HCT116 (cell line): ENCODE measurements at regions not wholly inside any gene's neighbourhood (a gene's known extent, or its start where the extent isn't known, plus 50 kb on each side); places are given as distances from the start of the nearest gene placed in this dataset.

Experiments used
- ATF3 ChIP-seq: IDR thresholded peaks from 2 replicates; pipeline ENCODE4 v1.6.1; 2012
- CTCF ChIP-seq, 3 experiments: fragments of 200-600 bp in 1 of 3; sonication (generic) in 1 of 3; IDR thresholded peaks in 2 of 3; conservative IDR thresholded peaks in 1 of 3; 2 replicates each; pipeline ENCODE4 v1.5.1; 2012 to 2017; ENCODE audit warnings: low read depth in 2 of 3, low read length in 2 of 3, antibody characterized with exemption in 1 of 3, borderline replicate concordance in 1 of 3, control low read depth in 1 of 3, mild to moderate bottlenecking in 1 of 3, mixed read lengths in 1 of 3, mixed run types in 1 of 3, moderate library complexity in 1 of 3; ENCODE audit not compliant: insufficient read depth in 1 of 3
- EZH2 ChIP-seq: fragments of 200-600 bp; sonication (generic); IDR thresholded peaks from 2 replicates; pipeline ENCODE4 v1.6.1; 2017; ENCODE audit warnings: antibody characterized with exemption, mixed run types
- POLR2AphosphoS5 ChIP-seq: IDR thresholded peaks from 2 replicates; pipeline ENCODE4 v1.6.1; 2011; ENCODE audit warnings: mild to moderate bottlenecking, low read depth, low read length, moderate library complexity
- REST ChIP-seq: IDR thresholded peaks from 2 replicates; pipeline ENCODE4 v1.6.1; 2012; ENCODE audit warnings: low read depth
- SIN3A ChIP-seq: IDR thresholded peaks from 2 replicates; pipeline ENCODE4 v1.6.1; 2012; ENCODE audit warnings: low read depth

GRCh38 chr2:167551416-167551815 lies 663.1 kb downstream of the XIRP2 start:
- no peak for TF ChIP-seq REST
- no peak for TF ChIP-seq CTCF (IDR thresholded peaks at IDR 0.05 in 2 of 3, conservative IDR thresholded peaks at IDR 0.05 in 1 of 3; ENCODE audit: borderline replicate concordance in 1 of 3, insufficient read depth in 1 of 3, low read depth in 2 of 3, low read length in 2 of 3)
- TF ChIP-seq POLR2AphosphoS5, result no peak
- TF ChIP-seq EZH2, result no peak
- TF ChIP-seq ATF3, result no peak
- TF ChIP-seq SIN3A, result no peak
